IMR-90 (cell line): ENCODE measurements at regions not wholly inside any gene's neighbourhood (a gene's known extent, or its start where the extent isn't known, plus 50 kb on each side); places are given as distances from the start of the nearest gene placed in this dataset.

Source experiments
- ATAC-seq: fragments of 200-7000 bp; cut with Tn5 transposase; 2 replicates; pipeline ENCODE4 v1.9.1; 2020; ENCODE audit warnings: low read depth, mild to moderate bottlenecking, moderate library complexity
- BruUV-seq: library from RNA; stranded (reverse); fragments of 400-500 nt; replicated peaks from 2 replicates; lab custom pipeline; 2021; lab: Mats Ljungman, UMichigan
- CTCF ChIA-PET: fragments of 300-600 bp; formaldehyde crosslinking; extraction: SDS; loops from one replicate; lab custom pipeline; 2021; ENCODE audit warnings: antibody characterized with exemption; lab: Yijun Ruan, JAX
- POLR2A ChIA-PET: fragments of 300-600 bp; sonication (Branson Sonifier 250); formaldehyde crosslinking; loops from one replicate; lab custom pipeline; 2022; ENCODE audit warnings: antibody characterized with exemption; ENCODE audit not compliant: unreplicated experiment; lab: Charles Lee
- DNase-seq: peaks from one replicate; pipeline ENCODE4 v3.0.0; 2013
- H2AFZ ChIP-seq: replicated peaks from 2 replicates; pipeline ENCODE3; 2013; ENCODE audit warnings: low read length, mild to moderate bottlenecking; ENCODE audit not compliant: poor library complexity
- H2AK5ac ChIP-seq: 2 replicates; pipeline ENCODE4 v1.6.1; 2013; ENCODE audit warnings: low read depth, low read length, inconsistent platforms
- H2AK9ac ChIP-seq: replicated peaks from 2 replicates; pipeline ENCODE3; 2013; ENCODE audit warnings: mild to moderate bottlenecking, low read depth, low read length, moderate library complexity; ENCODE audit not compliant: poor library complexity
- H2BK120ac ChIP-seq: 2 replicates; pipeline ENCODE4 v1.6.1; 2013; ENCODE audit warnings: low read depth, low read length, inconsistent platforms
- H2BK15ac ChIP-seq: 3 replicates; pipeline ENCODE4 v1.6.1; 2013; ENCODE audit warnings: low read depth, low read length, inconsistent platforms
- H2BK20ac ChIP-seq: 2 replicates; pipeline ENCODE4 v1.6.1; 2013; ENCODE audit warnings: low read depth, mild to moderate bottlenecking, inconsistent platforms, low read length, moderate library complexity
- H2BK5ac ChIP-seq: 2 replicates; pipeline ENCODE4 v1.6.1; 2013; ENCODE audit warnings: mild to moderate bottlenecking, low read depth, low read length, inconsistent platforms; ENCODE audit not compliant: poor library complexity, severe bottlenecking
- H3K14ac ChIP-seq: replicated peaks from 2 replicates; pipeline ENCODE4 v1.6.1; 2013; ENCODE audit warnings: low read depth, low read length, inconsistent platforms
- H3K18ac ChIP-seq: 2 replicates; pipeline ENCODE4 v1.6.1; 2013; ENCODE audit warnings: low read depth, low read length, control low read depth
- H3K23ac ChIP-seq: 2 replicates; pipeline ENCODE4 v1.6.1; 2013; ENCODE audit warnings: low read depth, low read length, inconsistent platforms
- H3K27ac ChIP-seq: 2 replicates; pipeline ENCODE4 v1.5.1; 2013; ENCODE audit warnings: mild to moderate bottlenecking, control low read depth, low read length; ENCODE audit not compliant: insufficient read depth
- H3K27me3 ChIP-seq: 2 replicates; pipeline ENCODE4 v1.6.1; 2013; ENCODE audit warnings: low read length; ENCODE audit not compliant: control insufficient read depth, insufficient read depth
- H3K36me3 ChIP-seq: 2 replicates; pipeline ENCODE4 v1.6.1; 2013; ENCODE audit warnings: low read length, mixed read lengths; ENCODE audit not compliant: control insufficient read depth, insufficient read depth
- H3K4ac ChIP-seq: 2 replicates; pipeline ENCODE4 v1.6.1; 2013; ENCODE audit warnings: low read depth, low read length, inconsistent platforms
- H3K4me1 ChIP-seq: 2 replicates; pipeline ENCODE4 v1.6.1; 2013; ENCODE audit warnings: low read length, mixed read lengths; ENCODE audit not compliant: control insufficient read depth, insufficient read depth
- H3K4me2 ChIP-seq: 2 replicates; pipeline ENCODE4 v1.6.1; 2013; ENCODE audit warnings: low read depth, mild to moderate bottlenecking, control low read depth, low read length, moderate library complexity
- H3K4me3 ChIP-seq: 2 replicates; pipeline ENCODE4 v1.5.1; 2013; ENCODE audit warnings: low read depth, mild to moderate bottlenecking, control low read depth, low read length, moderate library complexity; ENCODE audit not compliant: insufficient read depth
- H3K56ac ChIP-seq: 2 replicates; pipeline ENCODE4 v1.6.1; 2013; ENCODE audit warnings: low read length, inconsistent platforms; ENCODE audit not compliant: insufficient read depth; ENCODE audit errors: extremely low read depth
- H3K79me1 ChIP-seq, 2 experiments: 2 replicates each; pipeline ENCODE4 v1.6.1; 2013; ENCODE audit warnings: low read length in 2 of 2, inconsistent platforms in 1 of 2, low read depth in 1 of 2
- H3K9ac ChIP-seq: 2 replicates; pipeline ENCODE4 v1.6.1; 2013; ENCODE audit warnings: low read depth, low read length, control low read depth
- H3K9me1 ChIP-seq: 2 replicates; pipeline ENCODE4 v1.6.1; 2013; ENCODE audit warnings: low read length, inconsistent platforms; ENCODE audit not compliant: insufficient read depth
- H3K9me3 ChIP-seq: 2 replicates; pipeline ENCODE4 v1.6.1; 2013; ENCODE audit warnings: low read length; ENCODE audit not compliant: control insufficient read depth, insufficient read depth
- H4K20me1 ChIP-seq: 2 replicates; pipeline ENCODE4 v1.6.1; 2013; ENCODE audit warnings: low read length, inconsistent platforms; ENCODE audit not compliant: insufficient read depth
- H4K5ac ChIP-seq: 2 replicates; pipeline ENCODE4 v1.6.1; 2013; ENCODE audit warnings: mild to moderate bottlenecking, low read depth, low read length, control low read depth
- H4K8ac ChIP-seq, 2 experiments: 2 replicates each; pipeline ENCODE4 v1.6.1; 2013; ENCODE audit warnings: low read depth in 2 of 2, low read length in 2 of 2, control low read depth in 1 of 2, inconsistent platforms in 1 of 2
- H4K91ac ChIP-seq: 2 replicates; pipeline ENCODE4 v1.6.1; 2013; ENCODE audit warnings: low read depth, low read length, inconsistent platforms; ENCODE audit not compliant: insufficient read depth
- CEBPB ChIP-seq: IDR thresholded peaks from 2 replicates; pipeline ENCODE4 v1.6.1; 2012; ENCODE audit warnings: low read depth, low read length, improper control_type of control experiment
- CHD1 ChIP-seq: IDR thresholded peaks from 2 replicates; pipeline ENCODE4 v1.6.1; 2012; ENCODE audit warnings: low read depth, low read length, improper control_type of control experiment
- CTCF ChIP-seq: conservative IDR thresholded peaks from 2 replicates; pipeline ENCODE4 v1.5.1; 2012; ENCODE audit warnings: mild to moderate bottlenecking, low read depth, low read length, improper control_type of control experiment
- ELK1 ChIP-seq: fragments of 150-350 bp; IDR thresholded peaks from 2 replicates; pipeline ENCODE4 v1.6.1; 2016; ENCODE audit warnings: low read depth, mild to moderate bottlenecking, low read length, moderate library complexity, borderline replicate concordance
- FOS ChIP-seq: fragments of 150-350 bp; IDR thresholded peaks from 2 replicates; pipeline ENCODE4 v1.6.1; 2016; ENCODE audit warnings: low read depth, low read length
- MAZ ChIP-seq: IDR thresholded peaks from 2 replicates; pipeline ENCODE4 v1.6.1; 2012; ENCODE audit warnings: low read depth, mild to moderate bottlenecking, low read length, improper control_type of control experiment, moderate library complexity, borderline replicate concordance
- MXI1 ChIP-seq: IDR thresholded peaks from 2 replicates; pipeline ENCODE4 v1.6.1; 2012; ENCODE audit warnings: low read depth, mild to moderate bottlenecking, low read length, moderate library complexity, borderline replicate concordance
- NFE2L2 ChIP-seq: fragments of 150-350 bp; IDR thresholded peaks from 2 replicates; pipeline ENCODE4 v1.6.1; 2016; ENCODE audit warnings: low read depth, mild to moderate bottlenecking, low read length
- RAD21 ChIP-seq: IDR thresholded peaks from 2 replicates; pipeline ENCODE4 v1.6.1; 2012; ENCODE audit warnings: low read length, improper control_type of control experiment
- USF2 ChIP-seq: fragments of 150-350 bp; IDR thresholded peaks from 2 replicates; pipeline ENCODE4 v1.6.1; 2017; ENCODE audit warnings: mild to moderate bottlenecking, antibody characterized with exemption, low read length, low read depth
- WGBS, 2 experiments: methylation state at CpG; one replicate each; pipeline versions ENCODE4 v1.1.5 to v1.1.7; 2013; ENCODE audit warnings: missing lambda C conversion rate in 2 of 2; ENCODE audit not compliant: insufficient read length in 1 of 2; ENCODE audit errors: extremely low coverage in 2 of 2; 5-methylcytosine and 5-hydroxymethylcytosine counted together
- dilution Hi-C: fragments of 300-500 bp; cut with HindIII; formaldehyde crosslinking; loops from one replicate; pipeline ENCODE4 v1.14.3; 2018; ENCODE audit warnings: low sequenced_read_pairs; ENCODE audit not compliant: unreplicated experiment
- in situ Hi-C: fragments of 300-500 bp; cut with MboI; formaldehyde crosslinking; loops from 3 replicates; pipeline ENCODE4 v1.14.3; 2019; ENCODE audit warnings: low sequenced_read_pairs, inconsistent platforms, mixed read lengths
- intact Hi-C: fragments of 100-400 bp; cut with micrococcal nuclease; formaldehyde crosslinking; loops from 2 replicates; pipeline ENCODE4 v1.10.0; 2022

- H2BK120ac ChIP-seq: no peak overlapping the region
- no peaks in the 10 kb centered on the region for H3K79me1 ChIP-seq
- H4K5ac ChIP-seq: no peak overlapping the region
- H3K18ac ChIP-seq: no peak overlapping the region
- ATAC-seq (no peak), DNase-seq (no peak)
- peaks cover 21% of the 10 kb centered on the region for H3K27me3 ChIP-seq
- BruUV-seq: no TSS peak
- intact Hi-C loops (no loop called here), in situ Hi-C loops (no loop called here), dilution Hi-C loops (loop anchor here (25.0 kb wide), 1 partner anchor 508 kb away; no protein-coding TSS in a partner anchor)
- no peak overlapping the region for H2BK5ac ChIP-seq
- no peaks in the 10 kb centered on the region for H3K9me1 ChIP-seq
- H3K27ac ChIP-seq: no peak overlapping the region
- no peak for TF ChIP-seq CHD1
- TF ChIP-seq FOS: no peak
- TF ChIP-seq MAZ: no peak
- TF ChIP-seq RAD21: no peak
- TF ChIP-seq CEBPB: no peak
- TF ChIP-seq MXI1: no peak
- no peak for TF ChIP-seq CTCF
- no peak for TF ChIP-seq USF2
- TF ChIP-seq NFE2L2: no peak
- TF ChIP-seq ELK1: no peak
- no peaks in the 10 kb centered on the region for H3K4me1 ChIP-seq
- no peak overlapping the region for H3K14ac ChIP-seq
- no peak overlapping the region for H3K23ac ChIP-seq
- POLR2A ChIA-PET: no interaction called here
- no peak overlapping the region for H2AK5ac ChIP-seq
- no peak overlapping the region for H3K4me3 ChIP-seq
- H4K8ac ChIP-seq: no peak overlapping the region
- H2BK15ac ChIP-seq: no peak overlapping the region
- H2BK20ac ChIP-seq: no peak overlapping the region
- no peak overlapping the region for H3K4me2 ChIP-seq
- H2AK9ac ChIP-seq: no peak overlapping the region
- WGBS, 2 experiments: no CpG with 5 or more reads among the region's 5 CpGs
- H4K91ac ChIP-seq: no peak overlapping the region
- no peak overlapping the region for H3K9ac ChIP-seq
- no peak overlapping the region for H3K4ac ChIP-seq
- no peaks in the 10 kb centered on the region for H3K9me3 ChIP-seq
- CTCF ChIA-PET: interaction anchor here (1.5 kb wide), 1 partner anchor 501 kb away, joined by 3 read pairs; no protein-coding TSS in a partner anchor
- no peak overlapping the region for H2AFZ ChIP-seq
- H3K56ac ChIP-seq: no peak overlapping the region
- no peaks in the 10 kb centered on the region for H3K36me3 ChIP-seq
- no peaks in the 10 kb centered on the region for H4K20me1 ChIP-seq
Observed at GRCh38 chr7:22554184-22554583, 54.2 kb upstream of the STEAP1B start.
